GM20000 (cell line): ENCODE measurements at regions not wholly inside any gene's neighbourhood (a gene's known extent, or its start where the extent isn't known, plus 50 kb on each side); places are given as distances from the start of the nearest gene placed in this dataset.

Experiments
- DNase-seq: peaks from one replicate; pipeline ENCODE4 v3.0.0; 2012; ENCODE audit warnings: low spot score
- CTCF ChIP-seq: IDR thresholded peaks from 2 replicates; pipeline ENCODE4 v1.5.1; 2012; ENCODE audit warnings: mild to moderate bottlenecking, control low read depth; ENCODE audit errors: extremely low read depth, missing control alignments

- no peak for TF ChIP-seq CTCF
- no peak for DNase-seq
These were observed 439.4 kb upstream of the CDH19 start for GRCh38 chr18:67043276-67043675.

- no peak for DNase-seq
- no peak for TF ChIP-seq CTCF
These were observed 437.4 kb upstream of the CDH19 start for GRCh38 chr18:67041334-67041733.

GRCh38 chr18:67035026-67035425 lies 431.1 kb upstream of the CDH19 start:
- no peak for DNase-seq
- TF ChIP-seq CTCF, result no peak

- no peak for TF ChIP-seq CTCF
- DNase-seq, result no peak
These were observed 419.2 kb upstream of the CDH19 start for GRCh38 chr18:67023059-67023458.

GRCh38 chr18:67010919-67011318 lies 407.0 kb upstream of the CDH19 start:
- DNase-seq, result no peak
- no peak for TF ChIP-seq CTCF

- no peak for DNase-seq
- TF ChIP-seq CTCF, result no peak
These were observed 404.1 kb upstream of the CDH19 start for GRCh38 chr18:67007999-67008398.

- DNase-seq, result no peak
- TF ChIP-seq CTCF, result no peak
These were observed 403.2 kb upstream of the CDH19 start for GRCh38 chr18:67007085-67007484.
